Skin epidermis (tissue), 12 donors: ENCODE measurements at regions not wholly inside any gene's neighbourhood (a gene's known extent, or its start where the extent isn't known, plus 50 kb on each side); places are given as distances from the start of the nearest gene placed in this dataset.
"Not testable (repeated sequence)": the region's sequence is repeated elsewhere in the genome, so short reads cannot be mapped to it uniquely, and the experiment has no call there.

Source experiments
- H3K27ac ChIP-seq, 21 experiments: fragments of 200-600 bp; sonication (generic) in 11 of 21; one replicate each; pipeline ENCODE4 v1.5.0; 2020; ENCODE audit warnings: mild to moderate bottlenecking in 3 of 21, inconsistent platforms in 2 of 21, moderate library complexity in 2 of 21
- H3K4me3 ChIP-seq, 7 experiments: fragments of 200-600 bp; sonication (generic) in 2 of 7; one replicate each; pipeline ENCODE4 v1.5.0; 2020; ENCODE audit warnings: inconsistent platforms in 2 of 7, mild to moderate bottlenecking in 2 of 7, moderate library complexity in 1 of 7

DNA sequence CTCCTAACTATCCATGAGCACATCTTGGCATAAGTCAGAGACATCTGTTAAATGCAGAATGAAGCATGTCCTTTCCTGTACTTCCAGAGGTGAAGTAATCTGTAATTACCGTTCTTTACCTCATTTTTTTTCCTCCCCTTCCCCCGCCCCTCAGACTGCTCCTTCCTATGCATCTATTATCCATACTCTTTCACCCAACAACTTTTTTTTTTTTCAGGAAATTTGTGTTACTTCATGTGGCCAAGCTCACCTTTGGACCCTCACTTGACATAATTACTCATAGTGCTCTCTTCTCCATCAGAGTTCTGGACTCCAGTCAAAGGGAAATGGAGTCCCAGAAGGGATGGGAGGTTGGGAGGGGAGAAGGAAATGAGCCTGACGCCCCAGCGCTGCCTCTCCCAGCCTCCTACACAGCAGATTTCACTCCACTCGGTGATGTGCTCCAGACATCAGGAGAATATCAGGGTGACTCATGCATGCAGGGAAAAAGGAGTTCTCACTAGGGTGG is 568.8 kb downstream of the STIM2 start:
- H3K27ac ChIP-seq, result no peak overlapping the region

GRCh38 chr4:27442146-27442545 is 581.5 kb downstream of the STIM2 start:
- Histone ChIP-seq H3K27ac (no peak overlapping the region), H3K4me3 (no peak overlapping the region)

More for the DNA sequence above, 568.8 kb downstream of the STIM2 start:
- no peak overlapping the region for H3K4me3 ChIP-seq

DNA sequence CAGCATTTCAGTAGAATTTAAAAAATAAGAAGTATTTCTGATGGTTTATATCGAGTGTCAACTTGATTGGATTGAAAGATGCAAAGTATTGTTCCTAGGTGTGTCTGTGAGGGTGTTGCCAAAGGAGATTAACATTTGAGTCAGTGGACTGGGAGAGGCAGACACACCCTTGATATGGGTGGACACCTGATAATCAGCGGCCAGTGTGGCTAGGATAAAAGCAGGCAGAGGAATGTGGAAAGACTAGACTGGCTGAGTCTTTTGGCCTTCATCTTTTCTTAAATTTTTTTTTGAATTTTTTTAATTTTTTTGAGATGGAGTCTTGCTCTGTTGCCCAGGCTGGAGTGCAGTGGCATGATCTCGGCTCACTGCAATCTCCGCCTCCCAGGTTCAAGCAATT is 582.0 kb downstream of the STIM2 start:
- not testable (repeated sequence) for H3K27ac ChIP-seq

DNA sequence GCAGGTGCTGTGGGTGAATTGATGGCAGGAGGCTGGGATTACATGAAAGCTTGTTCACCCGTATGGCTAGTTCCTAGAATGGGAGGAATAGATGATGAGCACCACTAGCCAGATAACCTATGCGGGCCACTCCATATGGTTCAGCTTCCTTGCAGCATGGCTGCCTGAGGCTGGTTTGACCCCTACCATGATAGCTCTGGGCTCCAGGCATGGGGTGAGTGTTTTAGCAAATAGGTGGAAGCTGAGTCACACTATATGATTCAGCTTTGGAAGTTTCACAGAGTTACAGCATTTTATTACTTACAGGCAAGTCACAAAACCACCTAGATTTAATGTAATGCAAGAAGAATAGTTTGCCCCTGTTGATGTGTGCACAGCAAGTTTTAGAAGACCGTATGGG is 603.2 kb downstream of the STIM2 start:
- Histone ChIP-seq H3K27ac (no peak overlapping the region), H3K4me3 (no peak overlapping the region)

More for the DNA sequence above, 582.0 kb downstream of the STIM2 start:
- H3K4me3 ChIP-seq, result not testable (repeated sequence)

DNA sequence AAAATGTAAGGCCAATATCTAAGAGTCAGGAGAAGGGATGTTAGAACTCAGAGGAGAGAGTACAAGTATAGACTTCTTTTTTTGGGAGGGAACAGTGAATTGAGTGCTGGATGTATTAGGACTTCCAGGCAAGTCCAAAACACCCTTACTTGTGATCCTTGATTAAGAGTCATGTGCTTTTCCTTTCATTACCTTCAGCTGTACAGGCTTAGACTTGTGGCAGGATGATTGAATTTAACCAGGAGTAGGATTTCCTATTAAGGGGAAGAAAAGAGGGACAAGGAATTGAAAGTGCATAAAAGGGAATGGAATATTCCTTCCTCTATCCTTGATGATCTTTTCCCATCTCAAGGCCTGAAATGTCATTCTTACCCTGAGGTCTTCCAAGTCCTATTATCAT is 606.7 kb downstream of the STIM2 start:
- no peak overlapping the region for H3K27ac ChIP-seq
- no peak overlapping the region for H3K4me3 ChIP-seq

- no peak overlapping the region for H3K27ac ChIP-seq
- no peak overlapping the region for H3K4me3 ChIP-seq
Measured at GRCh38 chr4:27472364-27472763, 611.7 kb downstream of the STIM2 start.

DNA sequence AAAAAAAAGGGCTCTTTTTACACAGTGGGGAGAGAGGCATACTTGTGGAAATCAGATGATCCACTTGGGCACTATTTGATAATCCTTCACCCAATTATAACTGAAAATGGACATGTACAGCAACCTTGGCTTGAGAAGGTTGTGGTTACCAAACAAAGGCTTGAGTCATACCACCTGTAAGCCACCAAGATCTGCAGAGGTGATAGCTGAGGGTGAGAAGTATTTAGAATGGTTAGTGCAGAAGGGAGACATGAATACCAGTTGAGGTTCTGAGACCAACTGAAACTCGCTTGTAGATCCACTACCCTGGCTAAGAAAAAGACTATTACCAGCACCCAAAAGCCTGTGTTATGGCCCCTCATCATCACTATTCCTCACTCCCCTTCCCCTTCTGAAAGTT is 614.0 kb downstream of the STIM2 start:
- Histone ChIP-seq H3K4me3 (no peak overlapping the region), H3K27ac (no peak overlapping the region)

GRCh38 chr4:27484216-27484615 is 623.6 kb downstream of the STIM2 start:
- no peak overlapping the region for H3K4me3 ChIP-seq
- no peak overlapping the region for H3K27ac ChIP-seq

GRCh38 chr4:27490315-27490714 is 629.7 kb downstream of the STIM2 start:
- H3K27ac ChIP-seq, result no peak overlapping the region

DNA sequence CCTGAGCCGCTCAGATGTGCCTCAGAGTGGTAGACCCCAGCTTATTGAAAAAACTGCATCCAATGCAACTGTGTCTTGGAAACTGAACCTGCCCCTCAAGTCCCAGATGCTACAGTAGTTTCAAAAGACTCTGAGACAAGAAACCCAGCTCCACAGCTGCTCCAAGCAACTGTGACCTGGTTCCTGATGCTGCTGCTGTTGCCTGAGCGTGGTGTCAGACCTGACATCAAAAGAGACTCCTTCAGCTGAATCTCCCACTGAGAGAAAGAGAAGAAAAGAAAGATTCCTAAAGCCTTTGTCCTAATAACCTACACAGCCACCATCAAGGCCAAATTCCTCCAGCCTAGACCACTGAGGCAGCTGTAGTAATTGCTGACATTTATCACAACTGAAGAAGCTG is 630.1 kb downstream of the STIM2 start:
- Histone ChIP-seq H3K27ac (no peak overlapping the region), H3K4me3 (no peak overlapping the region)

More at GRCh38 chr4:27490315-27490714, 629.7 kb downstream of the STIM2 start:
- H3K4me3 ChIP-seq, result no peak overlapping the region

GRCh38 chr4:27506401-27506800 is 645.8 kb downstream of the STIM2 start:
- Histone ChIP-seq H3K27ac (no peak overlapping the region), H3K4me3 (no peak overlapping the region)

DNA sequence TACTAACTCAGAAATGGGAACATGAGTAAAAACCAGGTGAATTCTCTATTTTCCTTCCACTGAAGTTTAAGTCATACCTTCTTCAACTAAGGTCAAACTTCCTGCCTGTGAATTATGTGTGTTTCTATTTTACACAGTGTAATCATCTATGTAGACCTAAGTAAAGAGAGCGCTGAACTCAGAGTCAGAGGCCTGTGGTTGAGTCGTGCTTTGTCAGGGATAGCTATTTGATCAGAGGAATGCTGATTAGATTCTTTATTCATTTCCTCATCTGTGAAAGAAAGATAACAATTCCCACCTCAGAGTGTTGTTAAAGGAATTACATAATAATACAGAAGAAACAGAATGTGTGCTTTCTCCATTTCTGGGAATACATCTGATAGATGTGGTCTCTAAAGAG is 654.1 kb downstream of the STIM2 start:
- Histone ChIP-seq H3K4me3 (no peak overlapping the region), H3K27ac (no peak overlapping the region)

GRCh38 chr4:27515140-27515539 is 654.5 kb downstream of the STIM2 start:
- H3K27ac ChIP-seq, result no peak overlapping the region
- H3K4me3 ChIP-seq, result no peak overlapping the region

GRCh38 chr4:27518876-27519275 is 658.2 kb downstream of the STIM2 start:
- H3K27ac ChIP-seq, result no peak overlapping the region
- H3K4me3 ChIP-seq, result no peak overlapping the region

GRCh38 chr4:27524224-27524623 is 663.6 kb downstream of the STIM2 start:
- H3K27ac ChIP-seq, result no peak overlapping the region
- no peak overlapping the region for H3K4me3 ChIP-seq

DNA sequence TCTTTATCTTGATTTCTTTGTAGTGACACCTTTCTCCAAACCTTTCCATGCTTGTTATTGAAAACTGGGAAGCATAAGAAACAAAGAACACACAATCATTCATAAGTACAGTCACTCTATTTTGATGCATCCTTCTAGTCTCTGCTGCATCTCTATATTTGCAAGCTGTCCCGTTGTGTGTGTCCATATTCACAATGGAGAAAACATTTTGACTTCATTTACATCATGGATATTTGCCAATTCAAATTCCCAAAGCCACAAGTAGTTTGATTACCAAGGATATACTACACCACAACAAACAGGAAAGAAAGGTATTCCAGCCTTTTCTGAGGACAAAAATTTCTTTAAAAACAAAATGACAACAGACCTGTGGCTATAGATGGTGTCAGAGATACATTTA is 673.8 kb downstream of the STIM2 start:
- Histone ChIP-seq H3K4me3 (no peak overlapping the region), H3K27ac (no peak overlapping the region)

- Histone ChIP-seq H3K4me3 (no peak overlapping the region), H3K27ac (no peak overlapping the region)
Measured at GRCh38 chr4:27568236-27568951, 707.8 kb downstream of the STIM2 start.

GRCh38 chr4:27568952-27569319 is 708.3 kb downstream of the STIM2 start:
- Histone ChIP-seq H3K27ac (no peak overlapping the region), H3K4me3 (no peak overlapping the region)

- Histone ChIP-seq H3K27ac (no peak overlapping the region), H3K4me3 (no peak overlapping the region)
Measured at GRCh38 chr4:27574743-27575142, 714.1 kb downstream of the STIM2 start.

DNA sequence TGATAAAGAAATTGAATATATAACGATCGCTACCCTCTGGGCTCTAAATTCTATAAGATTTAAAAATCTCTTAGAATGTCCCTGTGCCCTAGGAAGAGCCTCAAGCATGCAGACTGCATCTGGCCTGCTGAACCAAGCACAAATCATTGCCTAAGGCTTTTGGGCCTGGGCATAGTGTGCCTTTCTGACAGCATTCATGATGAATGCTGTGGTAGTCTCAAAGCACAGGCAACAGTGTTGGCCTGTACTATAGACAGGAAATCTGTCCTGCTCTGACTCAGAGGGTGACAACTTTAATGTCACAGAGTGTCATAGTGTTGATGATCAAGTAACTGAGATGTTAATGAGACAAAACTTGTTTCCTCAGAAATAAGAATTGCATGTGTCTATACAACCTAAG is 717.3 kb downstream of the STIM2 start:
- Histone ChIP-seq H3K27ac (no peak overlapping the region), H3K4me3 (no peak overlapping the region)

DNA sequence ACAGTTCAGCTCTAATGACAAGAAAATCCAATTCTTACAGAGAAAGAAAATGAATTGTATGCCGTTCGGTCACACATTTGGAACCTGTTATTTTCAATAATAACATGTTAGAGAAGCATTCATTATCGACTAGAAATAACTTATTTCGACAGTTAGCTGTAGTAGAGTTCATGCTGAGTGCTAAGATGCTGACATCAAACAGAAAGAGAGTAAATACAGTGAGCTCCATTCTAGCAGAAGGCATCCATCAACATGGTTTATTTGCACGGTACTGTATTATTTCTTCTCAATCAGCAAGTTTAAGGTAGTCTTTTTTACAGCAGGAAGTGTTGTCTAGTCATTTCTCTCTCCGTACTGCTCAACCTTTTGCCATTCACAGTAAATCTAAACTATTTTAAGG is 732.1 kb downstream of the STIM2 start:
- Histone ChIP-seq H3K4me3 (no peak overlapping the region), H3K27ac (no peak overlapping the region)

GRCh38 chr4:27594922-27595321 is 734.3 kb downstream of the STIM2 start:
- no peak overlapping the region for H3K4me3 ChIP-seq
- no peak overlapping the region for H3K27ac ChIP-seq
